HepG2 (cell line): ENCODE measurements at regions not wholly inside any gene's neighbourhood (a gene's known extent, or its start where the extent isn't known, plus 50 kb on each side); places are given as distances from the start of the nearest gene placed in this dataset.

Experiments used
- ATAC-seq: fragments of 200-7000 bp; cut with Tn5 transposase; 3 replicates; pipeline ENCODE4 v1.9.1; 2020; ENCODE audit warnings: mild to moderate bottlenecking, moderate library complexity
- BruUV-seq: library from RNA; stranded (reverse); fragments of 400-500 nt; replicated peaks from 2 replicates; lab custom pipeline; 2021; lab: Mats Ljungman, UMichigan
- CTCF ChIA-PET: fragments of 300-600 bp; formaldehyde crosslinking; extraction: SDS; loops from one replicate; lab custom pipeline; 2021; ENCODE audit warnings: low total read pairs, inconsistent platforms, low intra/inter-chr PET ratio; lab: Yijun Ruan, JAX
- POLR2A ChIA-PET: fragments of 350-600 bp; sonication (Branson Sonifier 250); formaldehyde crosslinking; loops from one replicate; lab custom pipeline; 2020; ENCODE audit warnings: antibody characterized with exemption, inconsistent platforms; lab: Yijun Ruan, JAX
- DNase-seq: peaks from one replicate; pipeline ENCODE4 v3.0.0-alpha.2; 2015; ENCODE audit warnings: low spot score
- FAIRE-seq: peaks from 3 replicates; lab custom pipeline; 2011; peaks lifted over from hg19 to GRCh38; lab: Jason Lieb, UNC
- H2AFZ ChIP-seq: one replicate; pipeline ENCODE4 v1.6.1; 2011; ENCODE audit warnings: low read length, inconsistent platforms
- H3K27ac ChIP-seq: fragments of 300-600 bp; 3 replicates; pipeline ENCODE4 v1.8.0; 2011; ENCODE audit warnings: mixed run types, mild to moderate bottlenecking, mixed read lengths, low read length, inconsistent platforms; ENCODE audit not compliant: insufficient read depth; ENCODE audit errors: extremely low read length
- H3K27me3 ChIP-seq, 2 experiments: fragments of 200-600 bp in 1 of 2; 2 replicates in 1 of 2; 3 replicates in 1 of 2; pipeline versions ENCODE4 v1.6.0 to v1.8.0; 2011; ENCODE audit warnings: low read length in 2 of 2, mild to moderate bottlenecking in 2 of 2, moderate library complexity in 2 of 2, inconsistent platforms in 1 of 2; ENCODE audit not compliant: insufficient read depth in 2 of 2, control insufficient read depth in 1 of 2
- H3K36me3 ChIP-seq, 2 experiments: fragments of 200-600 bp in 1 of 2; replicated peaks in 1 of 2; 2 replicates in 1 of 2; 3 replicates in 1 of 2; pipeline versions ENCODE4 v1.5.1 to v1.8.0; 2011; ENCODE audit warnings: low read length in 2 of 2, inconsistent platforms in 1 of 2; ENCODE audit not compliant: insufficient read depth in 2 of 2, control insufficient read depth in 1 of 2
- H3K4me1 ChIP-seq: 2 replicates; pipeline ENCODE4 v1.5.1; 2012; ENCODE audit warnings: low read length, inconsistent platforms; ENCODE audit not compliant: insufficient read depth
- H3K4me2 ChIP-seq: 2 replicates; pipeline ENCODE4 v1.6.0; 2011; ENCODE audit warnings: low read depth, low read length, inconsistent platforms
- H3K4me3 ChIP-seq, 3 experiments: fragments of 200-600 bp in 1 of 3; sonication (generic), shearing (Covaris generic) in 1 of 3; replicated peaks in 1 of 3; 2 replicates each; pipeline ENCODE4 v1.5.1; 2011 to 2016; ENCODE audit warnings: low read length in 3 of 3, inconsistent platforms in 2 of 3, low read depth in 2 of 3, mild to moderate bottlenecking in 2 of 3, control low read depth in 1 of 3, mixed read lengths in 1 of 3; ENCODE audit not compliant: insufficient read depth in 1 of 3
- H3K79me2 ChIP-seq: one replicate; pipeline ENCODE4 v1.6.1; 2011; ENCODE audit warnings: low read length, inconsistent platforms; ENCODE audit not compliant: insufficient read depth
- H3K9ac ChIP-seq: 2 replicates; pipeline ENCODE4 v1.6.0; 2011; ENCODE audit warnings: mild to moderate bottlenecking, low read depth, low read length, inconsistent platforms; ENCODE audit not compliant: insufficient read depth
- H3K9me3 ChIP-seq: 2 replicates; pipeline ENCODE4 v1.5.1; 2012; ENCODE audit warnings: mild to moderate bottlenecking, low read length
- H4K20me1 ChIP-seq: 2 replicates; pipeline ENCODE4 v1.6.0; 2011; ENCODE audit warnings: inconsistent platforms, mild to moderate bottlenecking, low read length, moderate library complexity; ENCODE audit not compliant: insufficient read depth
- JUND ChIP-seq: sonication (generic); formaldehyde crosslinking; IDR thresholded peaks from 2 replicates; pipeline ENCODE4 v1.8.0; 2022; ENCODE audit warnings: mild to moderate bottlenecking, missing genetic modification reagents
- KAT7 ChIP-seq: IDR thresholded peaks from 2 replicates; pipeline ENCODE4 v1.6.1; 2018; ENCODE audit warnings: borderline replicate concordance, missing compliant biosample characterization
- KDM6A ChIP-seq: IDR thresholded peaks from 2 replicates; pipeline ENCODE4 v1.6.1; 2016; ENCODE audit warnings: low read depth
- MED13 ChIP-seq: sonication (generic); formaldehyde crosslinking; IDR thresholded peaks from 2 replicates; pipeline ENCODE4 v1.5.0; 2020; ENCODE audit warnings: missing genetic modification reagents
- NFIC ChIP-seq: IDR thresholded peaks from 2 replicates; pipeline ENCODE4 v1.6.1; 2012; ENCODE audit warnings: mild to moderate bottlenecking, low read length, inconsistent platforms
- PAF1 ChIP-seq: IDR thresholded peaks from 2 replicates; pipeline ENCODE4 v1.6.1; 2016; ENCODE audit warnings: missing genetic modification reagents, missing compliant biosample characterization
- PHB2 ChIP-seq: fragments of 450-650 bp; IDR thresholded peaks from 2 replicates; pipeline ENCODE4 v1.6.1; 2018; ENCODE audit not compliant: partially characterized antibody
- PITX1 ChIP-seq: sonication (generic); formaldehyde crosslinking; IDR thresholded peaks from 2 replicates; pipeline ENCODE4 v1.5.1; 2020; ENCODE audit warnings: mild to moderate bottlenecking, missing genetic modification reagents
- REPIN1 ChIP-seq: sonication (generic); formaldehyde crosslinking; IDR thresholded peaks from 2 replicates; pipeline ENCODE4 v1.8.0; 2022; ENCODE audit warnings: missing genetic modification reagents, low read depth, mild to moderate bottlenecking, borderline replicate concordance
- SP5 ChIP-seq: IDR thresholded peaks from 2 replicates; pipeline ENCODE4 v1.6.1; 2016; ENCODE audit warnings: low read depth, borderline replicate concordance
- ZKSCAN8 ChIP-seq: IDR thresholded peaks from 2 replicates; pipeline ENCODE4 v1.6.1; 2016; ENCODE audit warnings: borderline replicate concordance, missing genetic modification reagents, missing compliant biosample characterization
- ZMAT3 ChIP-seq: sonication (generic); formaldehyde crosslinking; conservative IDR thresholded peaks from 2 replicates; pipeline ENCODE4 v1.7.0; 2021; ENCODE audit warnings: missing genetic modification reagents
- ZMYM3 ChIP-seq: sonication (generic); formaldehyde crosslinking; IDR thresholded peaks from 2 replicates; pipeline ENCODE4 v1.5.1; 2020; ENCODE audit warnings: mild to moderate bottlenecking, missing genetic modification reagents
- ZNF143 ChIP-seq: sonication (generic); formaldehyde crosslinking; IDR thresholded peaks from 2 replicates; pipeline ENCODE4 v1.4.0; 2020; ENCODE audit warnings: missing genetic modification reagents
- ZNF30 ChIP-seq: sonication (generic); formaldehyde crosslinking; IDR thresholded peaks from 2 replicates; pipeline ENCODE4 v1.5.0; 2020; ENCODE audit warnings: mild to moderate bottlenecking, missing genetic modification reagents
- ZNF484 ChIP-seq: sonication (generic); formaldehyde crosslinking; IDR thresholded peaks from 2 replicates; pipeline ENCODE4 v1.5.1; 2020; ENCODE audit warnings: mild to moderate bottlenecking, low read depth, missing genetic modification reagents, borderline replicate concordance
- ZNF550 ChIP-seq: sonication (generic); formaldehyde crosslinking; IDR thresholded peaks from 2 replicates; pipeline ENCODE4 v1.4.0; 2020; ENCODE audit warnings: mild to moderate bottlenecking, missing genetic modification reagents, borderline replicate concordance
- ZNF570 ChIP-seq: sonication (generic); formaldehyde crosslinking; IDR thresholded peaks from 2 replicates; pipeline ENCODE4 v1.4.0; 2020; ENCODE audit warnings: mild to moderate bottlenecking, missing genetic modification reagents, borderline replicate concordance
- ZNF75D ChIP-seq: sonication (generic); formaldehyde crosslinking; IDR thresholded peaks from 2 replicates; pipeline ENCODE4 v1.8.1; 2023; ENCODE audit warnings: missing genetic modification reagents, mild to moderate bottlenecking, borderline replicate concordance
- WGBS: methylation state at CpG from one replicate; pipeline ENCODE4 v1.1.6; 2017; ENCODE audit warnings: low lambda C conversion rate; 5-methylcytosine and 5-hydroxymethylcytosine counted together
- in situ Hi-C: cut with HindIII; loops from 2 replicates; pipeline ENCODE4 v1.10.0; 2017; ENCODE audit warnings: low pct_unique_long_range_greater_than_20kb; ENCODE audit not compliant: extremely low pct_ligation_motif_present
- intact Hi-C: fragments of 100-400 bp; cut with micrococcal nuclease; formaldehyde crosslinking; loops from one replicate; pipeline ENCODE4 v1.10.0; 2022; ENCODE audit not compliant: unreplicated experiment
- TF ChIP-seq, protein P1 (sequence below): sonication (generic); formaldehyde crosslinking; IDR thresholded peaks from 2 replicates; pipeline ENCODE4 v1.5.0; 2020; ENCODE audit warnings: missing genetic modification reagents
- TF ChIP-seq, protein P2 (sequence below): sonication (generic); formaldehyde crosslinking; IDR thresholded peaks from 2 replicates; pipeline ENCODE4 v1.4.0; 2020; ENCODE audit warnings: low read depth, mild to moderate bottlenecking, missing genetic modification reagents
- TF ChIP-seq, protein P3 (sequence below): sonication (generic); formaldehyde crosslinking; IDR thresholded peaks from 2 replicates; pipeline ENCODE4 v1.8.0; 2022; ENCODE audit warnings: missing genetic modification reagents, mild to moderate bottlenecking, inconsistent platforms, borderline replicate concordance

GRCh38 chr5:104494083-104494482 is 931.5 kb upstream of the NUDT12 start (continued):
- TF ChIP-seq SP5 (CRISPR knock-in tag), result no peak

DNA sequence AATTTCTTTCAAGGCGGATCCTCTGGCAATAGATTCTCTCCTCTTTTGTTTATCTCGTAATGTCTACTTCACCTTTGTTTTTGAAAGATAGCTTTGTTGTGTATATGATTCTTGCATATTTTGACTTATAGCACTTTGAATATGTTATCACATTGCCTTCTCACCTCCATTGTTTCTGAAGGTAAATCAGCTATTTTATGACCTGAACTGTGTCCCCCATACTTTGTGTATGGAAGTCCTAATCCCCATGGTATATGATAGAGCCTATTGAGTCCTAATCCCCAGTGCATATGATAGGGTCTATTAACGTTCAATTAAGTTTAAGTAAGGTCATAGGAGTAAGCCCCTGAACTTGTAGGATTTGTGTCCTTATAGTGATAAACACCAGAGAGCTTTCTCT is 910.2 kb upstream of the NUDT12 start:
- POLR2A ChIA-PET, result no interaction called here
- intact Hi-C loops, result no loop called here
- ATAC-seq, result no peak

DNA sequence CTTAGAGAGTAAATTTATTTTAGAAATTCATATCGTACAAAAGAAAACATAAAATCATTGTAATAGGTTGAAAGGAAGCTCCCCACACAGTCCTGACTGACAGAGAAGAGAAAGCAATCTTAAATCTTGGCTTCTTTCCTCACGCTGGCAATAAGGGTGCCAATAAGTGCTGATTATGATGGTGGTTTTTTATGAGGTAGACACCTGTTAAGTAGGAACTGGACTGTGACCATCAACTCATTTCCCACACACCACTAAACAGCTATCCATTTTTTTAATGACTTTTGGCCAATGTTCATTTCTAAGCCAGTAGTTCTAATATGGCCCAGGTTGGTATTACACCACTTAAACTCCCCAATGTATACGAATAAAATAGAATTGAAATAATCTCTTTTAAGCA is 893.5 kb upstream of the NUDT12 start:
- H3K4me2 ChIP-seq, result no peak overlapping the region
- no peak overlapping the region for H2AFZ ChIP-seq
- in situ Hi-C loops (no loop called here), intact Hi-C loops (no loop called here)
- H3K79me2 ChIP-seq, result no peaks in the 10 kb centered on the region
- POLR2A ChIA-PET, result no interaction called here
- no peak for FAIRE-seq
- H3K36me3 ChIP-seq, result no peaks in the 10 kb centered on the region
- no peaks in the 10 kb centered on the region for H3K4me1 ChIP-seq
- no peaks in the 10 kb centered on the region for H3K27me3 ChIP-seq
- no TSS peak for BruUV-seq
- WGBS, result 2% methylated on average over 3 of the region's 3 CpGs
- peaks cover 5% of the 10 kb centered on the region; the same call in 1 of the 2 replicates for H3K9me3 ChIP-seq
- no peak overlapping the region for H3K9ac ChIP-seq
- DNase-seq, result no peak
- no peak for ATAC-seq
- no peaks in the 10 kb centered on the region for H4K20me1 ChIP-seq
- H3K27ac ChIP-seq, result no peak overlapping the region
- no peak overlapping the region for H3K4me3 ChIP-seq
- CTCF ChIA-PET, result no interaction called here
- no peak for TF ChIP-seq ZNF570 (CRISPR knock-in tag)
- TF ChIP-seq ZKSCAN8 (CRISPR knock-in tag), result no peak
- no peak for TF ChIP-seq ZMAT3
- TF ChIP-seq, protein P1, sequence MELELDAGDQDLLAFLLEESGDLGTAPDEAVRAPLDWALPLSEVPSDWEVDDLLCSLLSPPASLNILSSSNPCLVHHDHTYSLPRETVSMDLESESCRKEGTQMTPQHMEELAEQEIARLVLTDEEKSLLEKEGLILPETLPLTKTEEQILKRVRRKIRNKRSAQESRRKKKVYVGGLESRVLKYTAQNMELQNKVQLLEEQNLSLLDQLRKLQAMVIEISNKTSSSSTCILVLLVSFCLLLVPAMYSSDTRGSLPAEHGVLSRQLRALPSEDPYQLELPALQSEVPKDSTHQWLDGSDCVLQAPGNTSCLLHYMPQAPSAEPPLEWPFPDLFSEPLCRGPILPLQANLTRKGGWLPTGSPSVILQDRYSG (CRISPR knock-in tag), result no peak
- no peak for TF ChIP-seq ZNF550 (CRISPR knock-in tag)
- TF ChIP-seq NFIC, result no peak
- no peak for TF ChIP-seq KDM6A (CRISPR knock-in tag)
- TF ChIP-seq ZNF143 (CRISPR knock-in tag), result no peak
- TF ChIP-seq PAF1, result no peak
- TF ChIP-seq KAT7 (CRISPR knock-in tag), result no peak
- TF ChIP-seq PITX1 (CRISPR knock-in tag), result no peak
- TF ChIP-seq, protein P2, sequence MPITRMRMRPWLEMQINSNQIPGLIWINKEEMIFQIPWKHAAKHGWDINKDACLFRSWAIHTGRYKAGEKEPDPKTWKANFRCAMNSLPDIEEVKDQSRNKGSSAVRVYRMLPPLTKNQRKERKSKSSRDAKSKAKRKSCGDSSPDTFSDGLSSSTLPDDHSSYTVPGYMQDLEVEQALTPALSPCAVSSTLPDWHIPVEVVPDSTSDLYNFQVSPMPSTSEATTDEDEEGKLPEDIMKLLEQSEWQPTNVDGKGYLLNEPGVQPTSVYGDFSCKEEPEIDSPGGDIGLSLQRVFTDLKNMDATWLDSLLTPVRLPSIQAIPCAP (CRISPR knock-in tag), result no peak

More for the DNA sequence above, 910.2 kb upstream of the NUDT12 start:
- H3K9me3 ChIP-seq, result peaks cover 40% of the 10 kb centered on the region
- CTCF ChIA-PET, result no interaction called here
- no peak for FAIRE-seq
- no peak overlapping the region for H3K4me2 ChIP-seq
- H3K27ac ChIP-seq, result no peak overlapping the region
- H3K4me3 ChIP-seq, result no peak overlapping the region
- no peaks in the 10 kb centered on the region for H3K79me2 ChIP-seq
- DNase-seq, result no peak
- no TSS peak for BruUV-seq
- H3K9ac ChIP-seq, result no peak overlapping the region
- WGBS, result 6% methylated on average over 3 of the region's 3 CpGs
- no peak overlapping the region for H2AFZ ChIP-seq
- H4K20me1 ChIP-seq, result no peaks in the 10 kb centered on the region
- in situ Hi-C loops, result no loop called here
- H3K4me1 ChIP-seq, result no peaks in the 10 kb centered on the region
- no peaks in the 10 kb centered on the region for H3K27me3 ChIP-seq
- H3K36me3 ChIP-seq, result no peaks in the 10 kb centered on the region
- TF ChIP-seq, protein P3, sequence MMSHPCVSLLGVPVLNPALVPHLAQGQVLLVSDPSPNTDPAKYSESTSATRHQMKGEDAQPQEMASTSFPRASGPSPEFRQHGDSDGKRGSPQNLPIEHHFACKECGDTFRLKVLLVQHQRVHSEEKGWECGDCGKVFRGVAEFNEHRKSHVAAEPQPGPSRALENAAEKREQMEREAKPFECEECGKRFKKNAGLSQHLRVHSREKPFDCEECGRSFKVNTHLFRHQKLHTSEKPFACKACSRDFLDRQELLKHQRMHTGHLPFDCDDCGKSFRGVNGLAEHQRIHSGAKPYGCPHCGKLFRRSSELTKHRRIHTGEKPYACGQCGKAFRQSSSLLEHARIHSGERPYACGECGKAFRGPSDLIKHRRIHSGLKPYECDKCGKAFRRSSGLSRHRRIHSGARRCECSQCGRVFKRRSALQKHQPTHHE (CRISPR knock-in tag), result no peak
- TF ChIP-seq REPIN1 (no peak), ZNF75D (CRISPR knock-in tag) (no peak), MED13 (CRISPR knock-in tag) (no peak), ZNF30 (CRISPR knock-in tag) (no peak), JUND (CRISPR knock-in tag) (no peak), ZNF484 (CRISPR knock-in tag) (no peak), PHB2 (no peak), ZMYM3 (CRISPR knock-in tag) (no peak)
